ENCODE measurements at regions not wholly inside any gene's neighbourhood (a gene's known extent, or its start where the extent isn't known, plus 50 kb on each side); places are given as distances from the start of the nearest gene placed in this dataset.

DNA sequence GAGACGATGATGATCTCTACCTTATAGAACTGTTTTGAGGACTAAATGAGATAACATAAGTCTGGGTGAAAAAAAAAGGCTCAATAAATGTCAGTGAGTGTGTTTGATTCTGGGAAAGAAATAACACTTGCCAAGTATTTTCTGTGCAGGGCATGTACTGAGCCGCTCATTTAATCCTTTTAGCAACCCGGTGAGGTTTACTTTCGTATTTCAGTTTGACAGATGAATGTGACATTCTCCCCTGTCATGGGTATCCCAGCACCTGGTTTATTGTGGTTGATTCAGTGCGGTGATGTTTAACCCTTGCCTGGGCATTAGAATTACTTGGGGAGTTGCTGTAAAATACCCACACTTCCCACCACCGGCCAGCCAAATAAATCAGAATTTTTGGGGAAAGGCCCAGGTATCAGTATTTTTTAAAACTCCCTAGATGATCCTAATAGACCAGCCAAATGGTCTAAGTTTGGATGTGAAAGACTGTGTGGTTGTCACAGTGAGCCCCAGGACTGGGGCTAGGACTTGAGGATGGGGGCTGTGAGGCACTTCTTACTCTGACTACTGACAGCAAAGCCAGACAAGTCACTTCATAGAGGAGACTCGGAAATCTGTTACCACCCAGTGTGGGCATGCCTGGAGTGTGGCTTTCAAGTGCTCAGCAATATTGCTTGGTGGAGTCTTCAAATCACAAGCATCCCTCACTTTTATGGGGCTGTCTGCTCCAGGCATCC lies 100.2 kb upstream of the KCNG1 start:
- TF ChIP-seq FOS (IDR thresholded peaks at IDR 0.05; ENCODE audit: borderline replicate concordance, insufficient read depth, low read length) (no peak), POLR2A (IDR thresholded peaks at IDR 0.05; ENCODE audit: low read depth, low read length) (no peak), POLR2AphosphoS5 (IDR thresholded peaks at IDR 0.05; ENCODE audit: insufficient read depth, low read depth, low read length) (no peak), MYC (IDR thresholded peaks at IDR 0.05; ENCODE audit: low read depth, low read length) (no peak), EZH2 (IDR thresholded peaks at IDR 0.05; ENCODE audit: borderline replicate concordance, low read depth, low read length, severe bottlenecking) (no peak), JUN (IDR thresholded peaks at IDR 0.05; ENCODE audit: borderline replicate concordance, insufficient read depth, insufficient read length, low read depth) (no peak), GATA2 (IDR thresholded peaks at IDR 0.05; ENCODE audit: insufficient read depth, insufficient read length, low read depth, low read length) (no peak)
- TF ChIP-seq, protein P1, sequence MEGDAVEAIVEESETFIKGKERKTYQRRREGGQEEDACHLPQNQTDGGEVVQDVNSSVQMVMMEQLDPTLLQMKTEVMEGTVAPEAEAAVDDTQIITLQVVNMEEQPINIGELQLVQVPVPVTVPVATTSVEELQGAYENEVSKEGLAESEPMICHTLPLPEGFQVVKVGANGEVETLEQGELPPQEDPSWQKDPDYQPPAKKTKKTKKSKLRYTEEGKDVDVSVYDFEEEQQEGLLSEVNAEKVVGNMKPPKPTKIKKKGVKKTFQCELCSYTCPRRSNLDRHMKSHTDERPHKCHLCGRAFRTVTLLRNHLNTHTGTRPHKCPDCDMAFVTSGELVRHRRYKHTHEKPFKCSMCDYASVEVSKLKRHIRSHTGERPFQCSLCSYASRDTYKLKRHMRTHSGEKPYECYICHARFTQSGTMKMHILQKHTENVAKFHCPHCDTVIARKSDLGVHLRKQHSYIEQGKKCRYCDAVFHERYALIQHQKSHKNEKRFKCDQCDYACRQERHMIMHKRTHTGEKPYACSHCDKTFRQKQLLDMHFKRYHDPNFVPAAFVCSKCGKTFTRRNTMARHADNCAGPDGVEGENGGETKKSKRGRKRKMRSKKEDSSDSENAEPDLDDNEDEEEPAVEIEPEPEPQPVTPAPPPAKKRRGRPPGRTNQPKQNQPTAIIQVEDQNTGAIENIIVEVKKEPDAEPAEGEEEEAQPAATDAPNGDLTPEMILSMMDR (IDR thresholded peaks at IDR 0.05; ENCODE audit: extremely low read depth in 1 of 2, insufficient read depth in 1 of 2, low read depth in 1 of 2, low read length in 2 of 2), result no peak
- TF ChIP-seq, protein P2, sequence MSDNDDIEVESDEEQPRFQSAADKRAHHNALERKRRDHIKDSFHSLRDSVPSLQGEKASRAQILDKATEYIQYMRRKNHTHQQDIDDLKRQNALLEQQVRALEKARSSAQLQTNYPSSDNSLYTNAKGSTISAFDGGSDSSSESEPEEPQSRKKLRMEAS (IDR thresholded peaks at IDR 0.05; ENCODE audit: insufficient read depth, insufficient read length), result no peak
- H3K4me1 ChIP-seq (ENCODE audit: control insufficient read depth, extremely low read depth, insufficient read depth, low read length), result no peaks in the 10 kb centered on the region
- no peak overlapping the region for H2AFZ ChIP-seq (ENCODE audit: low read depth, low read length)
- DNase-seq (ENCODE audit: low read depth, low spot score) (no peak), FAIRE-seq (no peak)
- no peaks in the 10 kb centered on the region for H3K79me2 ChIP-seq (ENCODE audit: control insufficient read depth, insufficient read depth, low read length)
- BruUV-seq (replicated peaks), result no TSS peak
- H3K36me3 ChIP-seq (ENCODE audit: control insufficient read depth in 2 of 2, extremely low read depth in 1 of 2, insufficient read depth in 2 of 2, low read length in 2 of 2), result no peaks in the 10 kb centered on the region
- H3K9ac ChIP-seq (replicated peaks; ENCODE audit: extremely low read depth, insufficient read depth, low read length), result no peak overlapping the region
- no peaks in the 10 kb centered on the region for H3K9me1 ChIP-seq (replicated peaks; ENCODE audit: control insufficient read depth, extremely low read depth, insufficient read depth, low read length)
- intact Hi-C loops (cut with micrococcal nuclease), result no loop called here
- H3K4me3 ChIP-seq (replicated peaks in 1 of 3; ENCODE audit: insufficient read depth in 1 of 3, low read depth in 1 of 3, low read length in 3 of 3), result no peak overlapping the region
- ChIA-PET POLR2A (no interaction called here), CTCF (interaction anchor here (1.0 kb wide), 1 partner anchor 13 kb away, joined by 3 read pairs; no protein-coding TSS in a partner anchor)
- no peaks in the 10 kb centered on the region for H4K20me1 ChIP-seq (replicated peaks; ENCODE audit: control insufficient read depth, extremely low read depth, insufficient read depth, low read length)
- dilution Hi-C loops (cut with MboI; ENCODE audit: extremely low pct_ligation_motif_present, low sequenced_read_pairs), result no loop called here
- H3K27me3 ChIP-seq (ENCODE audit: control insufficient read depth in 2 of 2, insufficient read depth in 2 of 2, low read length in 2 of 2), result peaks cover 10 to 16% of the 10 kb centered on the region in 2 experiments
- no peak overlapping the region for H3K4me2 ChIP-seq (ENCODE audit: insufficient read depth, low read length)
- H3K9me3 ChIP-seq (replicated peaks; ENCODE audit: control insufficient read depth, insufficient read depth, low read length), result no peaks in the 10 kb centered on the region
- no peak overlapping the region for H3K27ac ChIP-seq (ENCODE audit: insufficient read depth, low read depth, low read length)
